ENCODE measurements at regions not wholly inside any gene's neighbourhood (a gene's known extent, or its start where the extent isn't known, plus 50 kb on each side); places are given as distances from the start of the nearest gene placed in this dataset.

GRCh38 chr11:57920971-57921370 lies 102.7 kb upstream of the OR9Q1 start:
- no peak overlapping the region for H2AFZ ChIP-seq (ENCODE audit: low read length)
- H3K79me2 ChIP-seq (ENCODE audit: insufficient read depth, low read depth, low read length): no peaks in the 10 kb centered on the region
- ChIA-PET CTCF (ENCODE audit: unreplicated experiment) (no interaction called here), POLR2A (no interaction called here)
- TF ChIP-seq EZH2phosphoT487 (IDR thresholded peaks at IDR 0.05; ENCODE audit: borderline replicate concordance, low read depth, low read length) (no peak), CTCF (conservative IDR thresholded peaks at IDR 0.05; ENCODE audit: low read length) (no peak)
- no peaks in the 10 kb centered on the region for H4K20me1 ChIP-seq (ENCODE audit: insufficient read depth, low read length)
- intact Hi-C loops (cut with micrococcal nuclease; ENCODE audit: unreplicated experiment): no loop called here
- H3K9me3 ChIP-seq (ENCODE audit: low read length): no peaks in the 10 kb centered on the region
- no peaks in the 10 kb centered on the region for H3K36me3 ChIP-seq (ENCODE audit: insufficient read depth, low read length)
- H3K4me1 ChIP-seq (ENCODE audit: insufficient read depth, low read length, poor library complexity, severe bottlenecking): no peaks in the 10 kb centered on the region
- no peak overlapping the region for H3K27ac ChIP-seq (ENCODE audit: low read depth, low read length, poor library complexity, severe bottlenecking)
- DNase-seq (ENCODE audit: low spot score): no peak
- no peak overlapping the region for H3K4me3 ChIP-seq (ENCODE audit: low read depth, low read length, poor library complexity, severe bottlenecking)
- H3K4me2 ChIP-seq (ENCODE audit: low read length): no peak overlapping the region
- BruUV-seq (replicated peaks): no TSS peak
- H3K9me2 ChIP-seq (ENCODE audit: insufficient read depth, low read length): no peaks in the 10 kb centered on the region

DNA sequence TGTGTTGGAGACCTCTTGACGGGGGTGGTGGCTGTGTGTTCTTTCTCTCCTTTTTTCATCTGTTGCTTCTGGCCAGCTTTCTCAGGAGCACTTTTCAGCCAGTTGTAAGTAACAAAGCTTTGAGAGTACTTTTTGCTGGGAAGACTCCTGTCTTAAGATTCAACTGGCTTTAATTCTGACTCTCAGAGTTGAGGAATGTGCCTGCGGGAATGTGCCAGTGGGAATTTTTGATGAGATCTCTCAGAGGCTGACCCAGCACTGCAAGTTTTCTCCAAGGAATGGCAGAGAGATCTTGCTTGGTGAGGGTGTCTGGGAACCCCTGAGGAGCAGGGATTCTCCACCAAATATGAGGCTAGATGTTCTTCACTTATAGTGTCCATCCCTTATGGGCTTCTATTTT lies 91.6 kb upstream of the OR9Q1 start:
- no peak overlapping the region for H3K4me2 ChIP-seq (ENCODE audit: low read length)
- no peaks in the 10 kb centered on the region for H3K79me2 ChIP-seq (ENCODE audit: insufficient read depth, low read depth, low read length)
- intact Hi-C loops (cut with micrococcal nuclease; ENCODE audit: unreplicated experiment): no loop called here
- ChIA-PET CTCF (ENCODE audit: unreplicated experiment) (no interaction called here), POLR2A (interaction anchor here (0.6 kb wide), 1 partner anchor 66 kb away, joined by 5 read pairs; no protein-coding TSS in a partner anchor)
- H3K4me1 ChIP-seq (ENCODE audit: insufficient read depth, low read length, poor library complexity, severe bottlenecking): no peaks in the 10 kb centered on the region
- DNase-seq (ENCODE audit: low spot score): no peak
- no peaks in the 10 kb centered on the region for H3K9me3 ChIP-seq (ENCODE audit: low read length)
- TF ChIP-seq CTCF (conservative IDR thresholded peaks at IDR 0.05; ENCODE audit: low read length): no peak
- no peak for TF ChIP-seq EZH2phosphoT487 (IDR thresholded peaks at IDR 0.05; ENCODE audit: borderline replicate concordance, low read depth, low read length)
- BruUV-seq (replicated peaks): no TSS peak
- no peaks in the 10 kb centered on the region for H3K9me2 ChIP-seq (ENCODE audit: insufficient read depth, low read length)
- H4K20me1 ChIP-seq (ENCODE audit: insufficient read depth, low read length): no peaks in the 10 kb centered on the region
- no peaks in the 10 kb centered on the region for H3K36me3 ChIP-seq (ENCODE audit: insufficient read depth, low read length)
- no peak overlapping the region for H2AFZ ChIP-seq (ENCODE audit: low read length)
- no peak overlapping the region for H3K4me3 ChIP-seq (ENCODE audit: low read depth, low read length, poor library complexity, severe bottlenecking)
- no peak overlapping the region for H3K27ac ChIP-seq (ENCODE audit: low read depth, low read length, poor library complexity, severe bottlenecking)

GRCh38 chr11:57935402-57936049 lies 88.2 kb upstream of the OR9Q1 start:
- H3K9me3 ChIP-seq (ENCODE audit: low read length): no peaks in the 10 kb centered on the region
- no peaks in the 10 kb centered on the region for H3K9me2 ChIP-seq (ENCODE audit: insufficient read depth, low read length)
- no peaks in the 10 kb centered on the region for H4K20me1 ChIP-seq (ENCODE audit: insufficient read depth, low read length)
- POLR2A ChIA-PET: no interaction called here
- H3K4me3 ChIP-seq (ENCODE audit: low read depth, low read length, poor library complexity, severe bottlenecking): no peak overlapping the region
- H2AFZ ChIP-seq (ENCODE audit: low read length): no peak overlapping the region
- H3K36me3 ChIP-seq (ENCODE audit: insufficient read depth, low read length): no peaks in the 10 kb centered on the region
- TF ChIP-seq CTCF (conservative IDR thresholded peaks at IDR 0.05; ENCODE audit: low read length): no peak
- TF ChIP-seq EZH2phosphoT487 (IDR thresholded peaks at IDR 0.05; ENCODE audit: borderline replicate concordance, low read depth, low read length): no peak
- H3K79me2 ChIP-seq (ENCODE audit: insufficient read depth, low read depth, low read length): no peaks in the 10 kb centered on the region
- no peak overlapping the region for H3K4me2 ChIP-seq (ENCODE audit: low read length)
- BruUV-seq (replicated peaks): no TSS peak
- no peak overlapping the region for H3K27ac ChIP-seq (ENCODE audit: low read depth, low read length, poor library complexity, severe bottlenecking)
- DNase-seq (ENCODE audit: low spot score): no peak
- H3K4me1 ChIP-seq (ENCODE audit: insufficient read depth, low read length, poor library complexity, severe bottlenecking): no peaks in the 10 kb centered on the region
- intact Hi-C loops (cut with micrococcal nuclease; ENCODE audit: unreplicated experiment): no loop called here
- CTCF ChIA-PET (ENCODE audit: unreplicated experiment): no interaction called here

All from OCI-LY7 (cell line).